ENCODE measurements at regions not wholly inside any gene's neighbourhood (a gene's known extent, or its start where the extent isn't known, plus 50 kb on each side); places are given as distances from the start of the nearest gene placed in this dataset.

DNA sequence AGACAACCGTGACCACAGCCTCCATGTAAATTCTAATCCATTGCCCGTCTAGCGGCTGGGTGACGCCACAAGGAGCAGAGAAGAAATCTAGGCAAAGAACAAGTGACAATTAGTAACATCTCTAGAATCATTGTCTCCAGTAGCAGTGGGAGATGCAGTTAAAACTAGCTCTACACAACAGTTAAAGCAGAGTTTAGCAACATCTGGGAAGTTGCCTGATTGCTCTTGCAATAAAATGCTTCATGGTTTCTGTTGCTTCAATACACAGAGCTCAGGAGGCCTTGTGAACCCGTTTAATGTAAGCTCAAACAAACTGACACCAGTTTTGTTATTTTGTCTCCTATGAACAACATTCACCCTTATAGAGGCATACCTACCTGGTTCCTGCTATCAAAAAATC lies 369.8 kb upstream of the PDE4D start:
- no peak for DNase-seq (ENCODE audit: low read depth in 2 of 3, low spot score in 1 of 3)

DNA sequence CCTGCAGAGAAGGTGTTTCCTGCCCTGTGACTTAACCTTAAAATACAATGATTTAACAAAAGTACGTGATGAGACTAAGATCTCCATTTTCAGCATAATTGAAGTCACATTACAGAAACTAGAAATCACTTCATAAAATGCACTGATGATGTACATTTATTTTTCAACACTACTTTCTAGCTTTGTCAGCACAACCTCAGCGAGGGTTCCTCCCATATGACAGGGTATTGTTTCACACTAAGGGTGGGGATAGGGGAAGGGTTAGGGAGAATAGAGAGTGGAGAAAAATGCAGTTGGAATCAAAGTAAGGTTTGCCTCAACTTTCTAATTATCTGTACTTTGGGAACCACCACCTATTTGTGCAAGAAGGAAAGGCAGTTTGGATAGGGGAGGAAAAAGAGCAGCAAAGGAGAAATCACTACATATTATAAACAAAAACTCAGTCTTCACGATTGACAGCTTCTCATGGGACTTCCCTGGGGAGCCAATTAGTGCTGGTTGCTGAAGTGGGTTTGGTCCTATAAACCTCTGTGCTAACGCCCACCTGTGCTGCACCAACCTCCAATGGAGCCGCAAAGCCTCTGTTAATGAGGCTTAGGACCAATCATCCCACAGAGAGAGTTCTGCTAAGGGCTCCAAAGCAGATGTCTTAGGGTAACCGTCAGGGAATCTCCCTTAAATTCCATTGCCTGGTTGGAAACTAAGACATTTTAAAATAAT lies 369.2 kb upstream of the PDE4D start:
- DNase-seq (ENCODE audit: low read depth in 2 of 3, low spot score in 1 of 3): no peak

DNA sequence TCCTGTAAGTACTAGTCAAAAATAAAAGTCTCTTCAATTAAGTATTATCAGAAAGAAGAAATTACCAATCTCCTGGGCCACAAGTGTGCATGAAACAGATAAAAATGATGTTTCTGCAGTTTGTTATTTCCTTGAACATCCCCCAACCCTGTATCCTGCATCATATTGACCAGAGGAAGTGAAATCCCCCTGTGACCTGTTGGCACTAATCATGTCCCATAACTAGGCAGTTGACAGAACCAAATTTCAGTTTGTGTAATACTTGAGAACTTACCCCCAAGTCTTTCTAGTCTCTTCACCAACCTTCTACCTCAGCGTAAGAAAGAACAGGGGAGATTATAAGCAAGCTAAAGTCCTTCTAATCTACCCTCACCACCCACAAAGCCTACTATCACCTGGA lies 368.2 kb upstream of the PDE4D start:
- DNase-seq (ENCODE audit: low read depth in 2 of 3, low spot score in 1 of 3): no peak

DNA sequence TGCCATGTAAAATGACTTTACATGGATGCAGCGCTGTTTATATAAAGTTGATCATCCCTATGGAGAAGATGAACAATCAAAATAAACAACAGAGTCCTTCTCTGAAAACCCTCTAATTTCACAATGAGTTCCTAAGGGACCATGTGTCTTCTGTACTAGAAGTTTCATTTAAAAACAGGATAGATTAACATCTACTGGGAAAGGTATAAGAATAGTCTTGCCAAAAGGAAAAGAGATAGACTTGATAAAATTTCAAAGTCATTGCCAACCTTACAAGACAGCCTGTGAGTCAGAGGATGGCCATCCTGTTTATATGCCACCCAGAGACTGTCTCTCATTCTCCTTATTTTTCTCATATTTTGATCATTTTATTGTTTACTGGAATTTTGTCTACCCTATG lies 367.1 kb upstream of the PDE4D start:
- no peak for DNase-seq (ENCODE audit: low read depth in 2 of 3, low spot score in 1 of 3)

DNA sequence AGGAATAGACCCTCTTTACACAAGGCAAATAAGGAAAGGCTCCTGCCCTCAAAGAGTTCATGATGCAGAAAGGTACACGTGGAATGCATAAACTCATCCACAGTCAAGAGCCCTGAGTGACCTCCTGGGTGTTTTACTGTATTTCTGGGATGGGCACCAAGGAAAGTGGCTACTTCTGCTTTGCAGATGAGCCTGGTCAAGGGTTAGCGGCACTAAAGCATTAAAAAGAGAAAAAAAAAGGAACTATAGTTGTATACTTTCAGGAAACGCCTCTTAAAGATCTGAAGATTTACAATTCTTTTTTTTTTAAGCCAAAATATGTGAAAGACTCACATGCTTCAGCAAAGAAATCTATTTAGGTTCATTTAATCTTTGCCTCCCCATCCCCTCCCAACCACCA lies 366.2 kb upstream of the PDE4D start:
- DNase-seq (ENCODE audit: low read depth in 2 of 3, low spot score in 1 of 3): no peak

DNA sequence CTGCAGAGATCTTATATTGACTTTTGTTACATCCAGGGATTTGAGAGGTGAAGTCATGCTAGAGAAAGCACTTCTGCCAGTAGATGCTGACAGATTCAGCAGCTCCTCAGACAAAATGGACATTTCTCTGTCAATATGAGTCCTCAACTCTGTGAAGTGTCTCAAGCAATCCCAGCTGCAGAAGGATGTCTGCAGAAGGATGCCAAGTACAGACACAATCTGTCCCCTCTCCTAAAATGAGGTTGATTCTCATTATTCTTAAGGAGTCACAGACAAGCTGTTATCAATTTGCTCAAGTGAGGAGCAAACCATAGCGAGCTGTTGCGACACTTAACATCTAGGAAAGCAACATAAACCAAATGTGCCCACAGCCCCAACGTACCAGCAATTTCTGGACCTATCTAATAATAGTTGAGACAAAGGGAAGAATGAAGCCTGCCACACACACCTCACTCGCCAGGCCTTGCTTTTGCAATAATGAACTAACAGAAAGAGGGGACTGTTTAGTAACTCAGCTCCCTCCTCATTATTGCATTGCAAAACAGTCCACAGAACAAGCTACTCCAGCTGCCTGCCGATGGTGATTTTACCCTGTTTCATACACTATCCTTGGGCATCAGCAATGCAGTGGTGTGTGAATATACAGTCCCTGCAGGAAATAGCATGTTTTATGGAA lies 364.2 kb upstream of the PDE4D start:
- no peak for DNase-seq (ENCODE audit: low read depth in 2 of 3, low spot score in 1 of 3)

DNA sequence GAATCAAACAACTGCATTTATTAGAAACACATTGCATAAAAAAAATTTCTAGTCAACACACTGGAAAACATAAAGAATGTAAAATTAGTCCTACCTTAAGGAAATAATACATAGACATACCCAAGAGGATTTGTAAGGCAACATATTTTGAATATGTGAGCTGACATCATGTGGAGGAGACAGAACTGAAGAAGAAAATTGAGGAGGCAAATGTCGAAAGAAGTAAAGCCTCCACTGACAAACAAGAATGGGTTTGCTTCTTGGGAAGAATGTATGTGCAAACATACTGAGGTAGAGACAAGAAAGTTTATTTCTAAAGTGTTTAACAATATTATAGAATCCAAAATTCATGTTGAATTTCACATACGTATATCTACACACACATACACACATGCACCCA lies 363.0 kb upstream of the PDE4D start:
- DNase-seq (ENCODE audit: low read depth in 2 of 3, low spot score in 1 of 3): no peak

DNA sequence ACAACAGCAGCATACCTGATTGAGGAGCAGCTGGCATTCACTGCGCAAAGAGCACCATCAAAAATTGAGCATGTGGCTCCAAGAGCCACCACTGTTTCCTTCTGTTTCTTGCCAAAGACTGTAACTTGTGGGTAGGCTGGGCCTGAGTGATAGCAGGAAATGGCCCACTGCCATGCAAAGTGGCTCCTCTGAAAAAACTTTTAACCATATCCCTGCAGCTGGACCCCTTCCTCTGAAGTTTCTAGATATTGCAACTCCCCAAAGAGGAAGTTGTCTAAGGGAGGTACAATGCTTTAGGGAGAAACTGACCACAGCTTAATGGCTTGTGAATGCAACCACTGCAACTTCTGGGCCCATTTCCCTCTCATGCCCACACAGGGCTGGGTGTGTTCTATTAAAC lies 355.4 kb upstream of the PDE4D start:
- DNase-seq (ENCODE audit: low read depth in 2 of 3, low spot score in 1 of 3): no peak

DNA sequence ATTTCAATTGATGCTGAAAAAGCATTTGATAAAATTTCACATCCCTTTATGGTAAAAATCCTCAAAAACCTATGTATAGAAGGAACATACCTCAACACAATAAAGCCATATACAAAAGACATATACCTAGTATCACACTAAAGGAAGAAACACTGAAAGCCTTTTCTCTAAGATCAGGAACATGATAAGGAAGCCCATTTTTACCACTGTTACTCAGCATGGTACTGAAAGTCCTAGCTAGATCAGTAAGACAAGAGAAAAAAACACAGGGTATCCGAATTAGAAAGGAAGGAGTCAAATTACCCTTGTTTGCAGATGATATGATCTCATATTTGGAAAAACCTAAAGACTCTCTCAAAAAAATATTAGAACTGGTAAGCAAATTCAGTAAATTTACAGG lies 350.2 kb upstream of the PDE4D start:
- no peak for DNase-seq (ENCODE audit: low read depth in 2 of 3, low spot score in 1 of 3)

DNA sequence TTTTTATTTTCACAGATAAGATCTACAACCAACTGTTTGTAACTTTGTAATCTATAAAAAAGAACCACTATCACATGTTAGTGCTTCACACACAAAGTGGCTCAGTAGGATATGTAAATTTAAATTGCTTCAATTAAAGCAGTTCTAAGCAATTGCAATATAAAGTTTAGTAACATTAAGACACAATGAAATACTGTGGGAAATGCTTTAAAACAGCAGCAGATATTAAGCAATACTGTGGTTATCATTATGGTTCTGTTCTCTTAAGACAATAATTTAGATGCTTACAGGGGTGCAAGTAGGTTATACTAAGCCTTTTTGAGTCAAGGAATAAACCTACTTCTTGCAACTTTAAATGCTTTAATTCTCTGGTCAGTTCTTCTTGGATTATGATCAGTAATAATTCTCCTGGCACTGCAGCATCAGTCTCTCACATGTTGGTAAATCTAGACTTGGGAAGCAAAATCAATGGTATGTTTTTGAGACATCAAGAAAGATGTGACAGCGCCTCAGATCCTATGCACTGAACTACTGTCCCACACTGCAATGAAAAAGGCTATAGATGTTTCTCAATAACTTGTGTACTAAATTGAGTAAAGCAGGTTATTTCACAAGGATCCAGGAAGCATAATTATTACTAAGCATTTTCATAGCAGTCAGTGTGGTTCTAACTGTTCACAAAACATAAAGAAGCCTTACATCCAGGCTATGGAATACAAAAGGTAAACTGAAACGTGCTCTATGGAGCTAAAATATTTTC lies 338.7 kb upstream of the PDE4D start:
- DNase-seq (ENCODE audit: low read depth in 2 of 3, low spot score in 1 of 3): no peak

DNA sequence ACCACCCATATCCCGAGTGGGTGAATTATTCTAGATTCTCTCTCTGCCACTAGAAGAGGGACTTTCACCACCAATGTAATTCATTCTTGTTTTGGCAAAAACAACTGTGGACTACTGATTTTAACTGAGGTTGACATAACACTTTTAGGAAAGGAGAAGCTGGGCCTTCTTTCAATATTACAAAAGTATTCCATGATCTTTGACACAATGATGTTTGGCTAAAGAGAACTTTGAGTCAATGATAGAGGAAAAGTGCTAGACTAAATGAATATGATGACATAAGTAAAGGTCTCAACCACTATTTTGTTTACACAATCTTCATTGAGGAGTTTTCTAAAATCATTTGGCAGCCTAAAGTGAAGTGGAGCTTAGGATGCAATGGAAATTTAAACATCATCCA lies 336.9 kb upstream of the PDE4D start:
- DNase-seq (ENCODE audit: low read depth in 2 of 3, low spot score in 1 of 3): no peak

DNA sequence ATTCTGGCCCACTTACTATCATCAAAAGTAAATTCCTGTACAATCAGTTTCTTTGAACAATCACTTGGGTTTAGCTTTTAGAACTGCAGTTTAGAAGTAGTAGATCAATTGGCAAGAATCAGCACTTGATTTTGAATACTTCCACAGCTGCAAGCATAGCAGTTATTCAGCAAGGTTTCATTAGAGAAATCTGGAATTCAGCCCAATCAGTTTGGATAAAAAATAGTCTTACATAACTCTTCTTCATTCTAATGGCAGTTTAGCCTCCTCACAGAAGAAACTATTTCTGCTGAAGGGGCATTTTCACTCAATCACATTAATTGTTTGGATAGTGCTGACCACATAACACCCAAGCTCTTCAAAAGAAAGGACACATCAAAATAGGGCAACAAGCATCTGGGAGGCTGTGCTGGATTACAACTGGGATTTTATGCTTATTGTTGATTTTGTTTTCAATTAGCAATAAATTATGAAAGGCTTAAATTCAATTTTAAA lies 336.2 kb upstream of the PDE4D start:
- no peak for DNase-seq (ENCODE audit: low read depth in 2 of 3, low spot score in 1 of 3)

DNA sequence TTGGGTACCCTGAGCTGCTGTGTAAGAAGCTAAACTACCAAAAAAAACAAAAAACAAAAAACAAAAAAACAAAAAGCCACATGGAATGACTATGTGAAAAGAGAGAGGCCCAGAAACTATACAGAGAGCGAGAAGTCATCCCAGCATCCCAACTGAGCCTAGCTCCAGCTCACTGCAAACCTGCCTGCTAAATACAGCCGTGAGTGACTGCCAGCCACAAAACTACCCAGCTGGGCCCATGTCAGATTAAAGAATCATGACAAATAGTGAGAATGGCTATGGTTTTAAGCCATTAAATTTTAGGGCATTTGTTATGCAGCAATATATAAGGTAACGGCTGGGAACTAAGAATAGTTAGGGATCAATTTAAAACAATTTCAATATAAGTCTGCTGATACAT lies 335.1 kb upstream of the PDE4D start:
- no peak for DNase-seq (ENCODE audit: low read depth in 2 of 3, low spot score in 1 of 3)

DNA sequence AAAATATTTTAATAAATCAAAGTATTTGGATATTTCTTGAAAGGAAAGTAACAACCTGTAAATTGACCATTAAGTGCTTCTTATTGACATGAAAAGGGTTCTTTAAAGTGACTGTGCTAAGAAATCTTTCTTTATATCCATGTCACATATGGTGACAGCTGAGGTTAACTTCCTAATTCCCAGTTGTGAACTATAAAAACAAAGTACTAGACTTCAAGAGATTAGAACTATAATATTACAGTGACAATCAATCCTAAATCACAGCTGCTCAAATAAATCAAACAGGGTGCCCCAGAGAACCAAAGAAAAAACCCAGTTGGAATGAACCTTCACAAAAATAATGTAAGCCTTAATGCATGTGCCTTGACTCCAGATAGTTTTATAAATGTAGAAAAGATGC lies 332.6 kb upstream of the PDE4D start:
- no peak for DNase-seq (ENCODE audit: low read depth in 2 of 3, low spot score in 1 of 3)

DNA sequence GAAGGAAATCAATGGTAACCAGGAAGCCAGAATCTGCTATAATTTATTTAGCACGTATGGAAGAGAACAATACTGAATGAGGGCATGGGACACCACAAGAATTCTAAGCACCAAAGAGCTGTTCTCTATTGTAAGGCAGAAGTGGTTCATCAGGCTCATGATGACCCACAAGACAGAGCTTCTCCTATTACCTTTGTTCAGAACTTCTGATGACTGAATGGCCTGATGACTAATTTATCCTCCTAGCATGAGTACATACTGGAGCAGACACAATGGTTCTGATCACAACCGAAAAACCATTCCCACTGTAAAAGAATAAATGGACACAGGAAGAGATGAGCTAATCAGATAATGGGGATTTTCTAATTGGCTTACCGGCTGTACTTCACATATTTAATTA lies 329.8 kb upstream of the PDE4D start:
- no peak for DNase-seq (ENCODE audit: low read depth in 2 of 3, low spot score in 1 of 3)

DNA sequence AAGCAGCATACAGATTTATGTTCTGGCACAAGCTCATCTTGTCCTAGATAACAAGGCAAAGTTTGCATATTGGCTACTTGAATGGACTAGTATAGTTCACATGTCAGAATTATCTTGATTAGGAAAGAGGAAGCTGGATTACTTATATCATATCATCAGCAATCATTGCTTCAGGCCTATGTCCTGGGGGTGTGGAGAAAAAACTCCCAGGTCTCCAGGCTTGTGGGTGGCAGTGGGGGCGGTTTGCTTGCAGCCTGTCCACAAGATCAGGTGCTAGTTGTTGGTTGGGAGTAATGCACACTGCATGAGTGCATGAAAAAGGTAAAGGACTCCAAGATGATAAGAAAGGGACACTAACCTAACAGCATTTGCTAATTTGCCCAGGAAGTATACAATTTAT lies 326.4 kb upstream of the PDE4D start:
- DNase-seq (ENCODE audit: low read depth in 2 of 3, low spot score in 1 of 3): no peak

DNA sequence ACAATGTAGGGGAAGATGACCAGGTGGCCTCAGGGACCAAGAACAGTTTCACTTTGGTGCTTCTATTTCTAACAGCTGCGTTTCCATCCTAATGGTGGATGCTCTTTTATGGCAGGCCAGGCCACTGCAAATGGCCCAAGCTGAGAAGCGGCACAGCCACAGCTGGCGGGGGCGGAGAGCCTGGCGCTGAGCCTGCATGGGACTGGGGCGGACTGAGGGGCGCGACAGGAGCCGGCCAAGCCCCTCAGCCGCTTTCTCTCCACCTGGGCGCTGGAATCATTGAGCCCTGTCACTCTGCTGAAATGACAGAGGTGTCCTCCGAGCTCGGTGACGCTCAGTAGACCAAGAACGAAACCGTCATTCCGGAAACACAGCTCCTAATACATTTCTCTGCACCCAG lies 317.3 kb upstream of the PDE4D start:
- DNase-seq (ENCODE audit: low read depth in 2 of 3, low spot score in 1 of 3): no peak

DNA sequence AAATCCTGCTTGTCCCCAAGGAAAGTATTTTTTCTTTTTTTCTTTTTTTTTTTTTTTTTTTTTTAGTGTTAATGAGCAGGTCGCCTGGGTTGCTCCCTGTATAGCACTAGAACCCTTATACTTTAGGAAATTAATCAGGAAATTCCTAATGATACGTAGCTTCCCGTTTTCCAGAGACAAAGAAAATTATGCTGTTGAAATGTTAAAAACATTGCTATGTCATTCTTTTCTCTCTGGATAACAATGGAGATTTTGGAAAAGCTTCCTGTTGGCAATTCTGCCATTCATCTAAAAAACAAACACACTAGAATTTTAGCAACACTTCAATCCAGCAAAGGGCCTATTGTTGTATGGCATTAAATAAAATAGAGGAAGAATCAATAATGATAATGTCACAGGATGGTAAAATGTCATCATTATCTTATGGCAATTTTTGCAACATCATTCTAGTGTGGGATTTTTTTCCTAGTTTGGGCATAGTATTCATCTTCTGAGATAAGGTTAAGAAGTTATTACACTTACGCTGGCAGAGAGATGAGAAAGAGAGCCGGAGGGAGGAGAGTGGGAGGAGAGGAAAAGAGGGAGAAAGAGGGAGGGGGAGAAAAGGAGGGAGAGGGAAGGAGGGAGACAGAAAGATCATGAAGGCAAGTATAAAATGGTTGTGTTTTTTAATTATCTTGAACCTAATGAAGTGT lies 315.8 kb upstream of the PDE4D start:
- DNase-seq (ENCODE audit: low read depth in 2 of 3, low spot score in 1 of 3): no peak

DNA sequence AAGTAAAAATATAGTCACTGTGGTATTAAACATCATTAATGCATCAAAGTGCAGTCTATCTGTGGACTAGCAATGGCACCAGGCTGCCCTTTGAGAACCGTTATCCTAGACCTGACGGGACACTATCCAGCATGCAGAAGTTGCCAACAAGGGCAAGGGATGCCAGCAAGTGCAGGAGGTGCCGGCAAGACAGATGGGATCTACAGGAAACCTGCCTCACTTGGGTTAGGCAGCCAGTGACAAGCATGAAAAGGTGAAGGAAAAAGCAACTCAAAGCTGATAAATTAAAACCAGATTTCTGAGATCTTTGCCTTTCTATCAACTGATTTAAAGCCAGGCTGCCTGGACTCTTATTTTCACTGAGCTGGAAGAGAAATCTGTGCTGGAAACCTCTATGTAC lies 315.2 kb upstream of the PDE4D start:
- DNase-seq (ENCODE audit: low read depth in 2 of 3, low spot score in 1 of 3): no peak

DNA sequence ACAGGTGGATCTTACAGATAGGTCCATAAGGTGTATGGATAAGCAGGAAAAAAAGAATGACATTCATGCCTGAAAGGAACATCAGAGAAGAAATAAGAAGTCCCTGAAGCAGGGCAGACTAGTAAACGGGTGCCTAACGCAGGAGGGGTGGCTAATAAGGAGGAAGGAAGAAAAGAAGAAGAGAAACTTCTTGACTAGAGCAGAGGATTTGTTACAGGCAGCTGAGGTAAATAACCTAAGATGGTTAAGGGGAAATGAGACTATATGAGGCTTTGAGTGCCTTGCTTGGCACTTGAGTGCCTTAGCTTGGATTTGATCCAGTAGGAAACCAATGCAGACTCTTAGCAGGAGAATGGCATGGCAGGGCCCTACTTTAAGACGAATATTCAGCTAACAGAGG lies 313.5 kb upstream of the PDE4D start:
- DNase-seq (ENCODE audit: low read depth in 2 of 3, low spot score in 1 of 3): no peak

DNA sequence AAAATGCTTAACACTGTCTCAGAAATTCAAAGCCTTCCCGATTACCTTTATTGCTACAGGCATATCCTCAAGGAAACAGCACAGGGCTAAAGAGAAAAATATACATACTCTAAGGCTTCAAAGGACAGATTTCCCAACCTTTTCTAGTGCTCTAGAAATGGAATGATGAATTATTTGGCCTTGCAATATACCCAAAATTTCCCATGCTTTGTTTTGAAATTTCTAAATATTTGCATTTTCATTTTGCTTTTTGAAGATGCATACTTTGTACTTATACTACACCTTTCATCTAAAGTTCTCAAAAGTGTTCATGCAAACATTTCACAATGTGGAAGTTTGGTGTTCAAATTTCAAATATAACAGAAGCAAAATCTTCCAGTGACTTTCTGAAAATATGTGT lies 312.7 kb upstream of the PDE4D start:
- no peak for DNase-seq (ENCODE audit: low read depth in 2 of 3, low spot score in 1 of 3)

DNA sequence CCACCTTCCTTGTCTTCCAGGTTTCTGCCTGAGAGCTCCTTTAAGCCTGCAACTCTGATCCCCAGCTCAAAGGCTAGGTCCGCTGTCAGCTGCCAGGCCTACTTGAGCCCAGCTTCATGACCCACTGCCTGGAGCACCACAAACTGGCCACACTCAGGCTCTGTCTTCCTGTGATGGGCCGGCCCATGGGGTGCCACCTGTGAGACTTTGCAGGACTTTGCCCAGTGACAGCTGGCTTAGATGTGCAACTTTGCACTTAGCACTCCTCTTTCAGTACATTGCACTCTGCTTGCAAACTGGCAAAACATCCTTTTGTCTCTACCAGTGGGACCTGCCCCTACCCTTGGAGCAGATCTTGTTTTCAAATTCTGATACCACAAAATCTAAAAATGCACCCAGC lies 311.5 kb upstream of the PDE4D start:
- DNase-seq (ENCODE audit: low read depth in 2 of 3, low spot score in 1 of 3): no peak
